DND-41 (cell line): ENCODE measurements at regions not wholly inside any gene's neighbourhood (a gene's known extent, or its start where the extent isn't known, plus 50 kb on each side); places are given as distances from the start of the nearest gene placed in this dataset.

Source experiments
- CTCF ChIP-seq: IDR thresholded peaks from 2 replicates; pipeline ENCODE4 v1.5.1; 2012; ENCODE audit warnings: borderline replicate concordance, low read length, moderate library complexity, mild to moderate bottlenecking; ENCODE audit not compliant: poor library complexity, severe bottlenecking; ENCODE audit errors: extremely low read depth
- EZH2 ChIP-seq: IDR thresholded peaks from 3 replicates; pipeline ENCODE4 v1.6.1; 2012; ENCODE audit warnings: borderline replicate concordance, low read depth, mild to moderate bottlenecking, moderate library complexity, low read length, inconsistent platforms; ENCODE audit not compliant: severe bottlenecking

DNA sequence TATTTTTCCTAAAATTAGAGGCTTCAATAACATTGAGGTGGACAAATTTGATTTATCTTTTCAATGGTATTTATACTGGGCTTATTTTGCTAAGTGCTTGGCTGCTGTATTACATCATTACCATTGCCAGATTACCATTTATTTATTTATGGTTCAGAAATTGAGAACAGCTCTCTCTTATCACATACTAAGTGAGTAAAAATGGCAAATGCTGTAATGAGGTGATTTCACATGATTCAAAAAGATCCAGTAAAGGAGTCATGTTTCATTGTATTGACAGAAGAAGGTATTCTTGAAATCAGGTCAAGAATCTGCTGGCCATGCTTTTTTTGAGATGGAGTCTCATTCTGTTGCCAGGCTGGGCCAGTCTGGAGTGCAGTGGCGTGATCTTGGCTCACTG lies 322.6 kb downstream of the KIF20B start:
- no peak for TF ChIP-seq CTCF
- TF ChIP-seq EZH2 = no peak
